Kidney (tissue), 13 donors: ENCODE measurements at regions not wholly inside any gene's neighbourhood (a gene's known extent, or its start where the extent isn't known, plus 50 kb on each side); places are given as distances from the start of the nearest gene placed in this dataset.

Experiments
- DNase-seq, 5 donors: peaks; one replicate each; pipeline ENCODE4 v3.0.0-alpha.2; 2013 to 2020
- FAIRE-seq: peaks from 2 replicates; lab custom pipeline; 2012; peaks lifted over from hg19 to GRCh38; lab: Jason Lieb, UNC
- H3K27ac ChIP-seq, 2 donors: one replicate each; pipeline ENCODE4 v1.7.0; 2013; ENCODE audit warnings: low read depth in 2 of 2, low read length in 2 of 2, inconsistent platforms in 1 of 2
- H3K27me3 ChIP-seq: one replicate; pipeline ENCODE4 v1.7.1; 2013; ENCODE audit warnings: low read length, inconsistent platforms; ENCODE audit not compliant: control insufficient read depth, insufficient read depth
- H3K36me3 ChIP-seq, 3 donors: one replicate each; pipeline versions ENCODE4 v1.7.0 to v1.7.1; 2013; ENCODE audit warnings: low read length in 3 of 3, control low read depth in 1 of 3, inconsistent platforms in 1 of 3; ENCODE audit not compliant: insufficient read depth in 3 of 3, control insufficient read depth in 2 of 3
- H3K4me1 ChIP-seq, 3 donors: one replicate each; pipeline versions ENCODE4 v1.7.0 to v1.7.1; 2013; ENCODE audit warnings: low read length in 3 of 3, inconsistent platforms in 1 of 3, low read depth in 1 of 3; ENCODE audit not compliant: control insufficient read depth in 2 of 3, insufficient read depth in 2 of 3
- H3K4me3 ChIP-seq, 3 donors: one replicate each; pipeline versions ENCODE4 v1.7.0 to v1.8.1; 2013; ENCODE audit warnings: low read length in 3 of 3, control low read depth in 1 of 3, inconsistent platforms in 1 of 3
- H3K9ac ChIP-seq, 3 donors: one replicate each; pipeline versions ENCODE4 v1.7.0 to v1.7.1; 2013; ENCODE audit warnings: low read length in 3 of 3, control low read depth in 1 of 3, inconsistent platforms in 1 of 3
- H3K9me3 ChIP-seq, 3 donors: one replicate each; pipeline versions ENCODE4 v1.7.0 to v1.7.1; 2013; ENCODE audit warnings: low read length in 3 of 3, control low read depth in 1 of 3, inconsistent platforms in 1 of 3; ENCODE audit not compliant: control insufficient read depth in 2 of 3, insufficient read depth in 1 of 3
- CTCF ChIP-seq: IDR thresholded peaks from 3 replicates; pipeline ENCODE4 v1.5.1; 2012; ENCODE audit warnings: mild to moderate bottlenecking, moderate library complexity, borderline replicate concordance; ENCODE audit not compliant: insufficient read depth; ENCODE audit errors: extremely low read depth
- intact Hi-C: fragments of 100-400 bp; cut with DNase I; formaldehyde crosslinking; loops from one replicate; pipeline ENCODE4 v1.11.1; 2022
- donor health status: control.
- donor health status: control.
- donor health status: control.
- donor health status: control.
- donor health status: control.
- donor health status: DM: yes; HTN: yes; CAD: no.
- donor health status: Normal renal cell carcinoma (clear cell type).

- Histone ChIP-seq H3K9me3 (no peaks in the 10 kb centered on the region), H3K27ac (no peak overlapping the region), H3K27me3 (no peaks in the 10 kb centered on the region), H3K36me3 (no peaks in the 10 kb centered on the region), H3K4me3 (no peak overlapping the region), H3K9ac (no peak overlapping the region), H3K4me1 (no peaks in the 10 kb centered on the region)
- no peak for DNase-seq
- no peak for FAIRE-seq
- intact Hi-C loops = no loop called here
- no peak for TF ChIP-seq CTCF
Measured at GRCh38 chr20:11754451-11754850, 163.2 kb upstream of the BTBD3 start.

DNA sequence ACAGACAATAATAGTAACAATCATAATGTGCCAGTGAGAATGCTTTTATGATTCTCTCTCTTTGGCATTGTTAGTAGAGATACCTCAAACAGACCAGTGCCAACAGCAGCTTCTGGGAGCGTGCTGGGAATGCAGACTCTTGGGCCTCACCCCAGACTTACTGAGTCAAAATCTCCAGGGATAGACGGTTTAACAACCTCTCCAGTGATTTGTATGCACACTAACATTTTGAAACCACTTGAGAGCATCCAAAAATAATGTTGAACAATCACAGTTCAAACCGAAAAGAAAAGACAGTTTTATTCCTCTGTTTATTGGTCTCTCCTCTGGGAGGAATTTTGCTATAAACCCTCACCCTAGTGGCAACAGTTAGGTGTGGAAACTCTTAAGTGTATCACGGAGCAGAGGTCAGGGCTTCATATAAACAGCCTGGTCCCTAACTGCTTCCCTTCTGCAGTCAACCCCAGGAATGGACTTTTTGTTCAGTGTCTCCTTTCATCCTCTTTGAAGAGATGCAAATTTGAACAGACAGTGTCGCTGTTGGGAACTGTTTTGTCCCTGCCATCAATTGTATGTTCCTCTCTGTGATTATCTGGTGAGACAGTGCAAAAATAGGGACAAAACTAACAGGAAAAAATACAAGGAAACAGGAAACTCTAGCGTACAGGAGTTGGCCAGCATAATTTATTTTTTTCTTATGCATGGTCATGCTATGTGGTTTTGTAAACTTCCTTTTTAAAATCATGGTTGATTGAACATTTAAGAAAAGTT lies 162.4 kb upstream of the BTBD3 start:
- no peak for FAIRE-seq
- H3K9me3 ChIP-seq = no peaks in the 10 kb centered on the region
- no peak overlapping the region for H3K4me3 ChIP-seq
- H3K27me3 ChIP-seq = no peaks in the 10 kb centered on the region
- no peak overlapping the region for H3K27ac ChIP-seq
- H3K36me3 ChIP-seq = no peaks in the 10 kb centered on the region
- intact Hi-C loops = no loop called here
- DNase-seq = peak in 2 of 5 donors; percentile 32 to 63
- no peak for TF ChIP-seq CTCF
- H3K4me1 ChIP-seq = no peaks in the 10 kb centered on the region
- H3K9ac ChIP-seq = no peak overlapping the region

- Histone ChIP-seq H3K4me3 (no peak overlapping the region), H3K4me1 (no peaks in the 10 kb centered on the region), H3K9ac (no peak overlapping the region), H3K36me3 (no peaks in the 10 kb centered on the region), H3K27me3 (no peaks in the 10 kb centered on the region), H3K9me3 (no peaks in the 10 kb centered on the region), H3K27ac (no peak overlapping the region)
- intact Hi-C loops = no loop called here
- FAIRE-seq = no peak
- no peak for DNase-seq
- TF ChIP-seq CTCF = no peak
Measured at GRCh38 chr20:11761497-11761896, 156.2 kb upstream of the BTBD3 start.
